ENCODE measurements at regions not wholly inside any gene's neighbourhood (a gene's known extent, or its start where the extent isn't known, plus 50 kb on each side); places are given as distances from the start of the nearest gene placed in this dataset.

GRCh38 chr18:43703050-43703449, 425.8 kb upstream of the SYT4 start:
- TF ChIP-seq POLR2AphosphoS5 (IDR thresholded peaks at IDR 0.05; ENCODE audit: borderline replicate concordance, low read depth, low read length) (no peak), EZH2 (IDR thresholded peaks at IDR 0.05) (no peak), FOXP2 (optimal IDR thresholded peaks at IDR 0.05; ENCODE audit: control extremely low read depth, extremely low read length, insufficient read depth) (no peak)

Measured in SK-N-MC (cell line).